ENCODE measurements at regions not wholly inside any gene's neighbourhood (a gene's known extent, or its start where the extent isn't known, plus 50 kb on each side); places are given as distances from the start of the nearest gene placed in this dataset.

DNA sequence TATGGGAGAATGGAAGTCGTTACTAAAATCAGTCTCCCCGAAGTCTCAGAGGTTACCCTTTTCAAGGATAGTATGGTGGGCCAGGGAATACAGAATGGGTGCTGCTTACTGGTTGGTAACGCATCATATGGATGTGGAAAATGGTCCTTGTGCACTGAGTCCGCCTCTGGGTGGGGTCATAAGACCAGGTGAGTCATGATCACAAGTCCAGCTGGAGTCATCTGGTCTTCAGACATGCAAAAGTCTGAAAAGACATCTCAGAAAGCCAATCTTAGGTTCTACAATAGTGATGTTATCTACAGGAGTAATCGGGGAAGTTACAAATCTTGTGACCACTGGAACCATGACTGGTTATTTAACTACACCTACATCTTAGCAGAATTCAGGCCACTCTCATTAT lies 71.9 kb upstream of the TCL1B start:
- Histone ChIP-seq H3K79me2 (ENCODE audit: insufficient read depth, low read length) (no peaks in the 10 kb centered on the region), H3K18ac (ENCODE audit: insufficient read length, low read depth, low read length) (no peak overlapping the region), H3K27ac (ENCODE audit: insufficient read length, low read depth, low read length) (no peak overlapping the region), H4K8ac (replicated peaks; ENCODE audit: insufficient read length, low read depth, low read length) (no peak overlapping the region), H3T11ph (ENCODE audit: low read length) (no peak overlapping the region), H4K5ac (ENCODE audit: insufficient read length, low read depth, low read length) (no peak overlapping the region), H3K4me2 (ENCODE audit: insufficient read depth, insufficient read length, low read length) (no peak overlapping the region), H3K56ac (ENCODE audit: insufficient read length, low read depth, low read length) (no peak overlapping the region), H2BK5ac (ENCODE audit: insufficient read length, low read length) (no peak overlapping the region), H3K9ac (ENCODE audit: extremely low read depth, insufficient read length, low read length) (no peak overlapping the region), H2BK12ac (ENCODE audit: insufficient read length, low read depth, low read length) (no peak overlapping the region), H2AFZ (ENCODE audit: low read length) (no peak overlapping the region), H4K91ac (ENCODE audit: insufficient read length, low read depth, low read length) (no peak overlapping the region), H4K20me1 (ENCODE audit: control insufficient read depth, insufficient read depth, insufficient read length) (no peaks in the 10 kb centered on the region), H2BK15ac (ENCODE audit: low read depth, low read length) (no peak overlapping the region), H2BK120ac (ENCODE audit: low read depth, low read length, poor library complexity, severe bottlenecking) (no peak overlapping the region), H3K4ac (ENCODE audit: low read depth, low read length) (no peak overlapping the region), H3K4me1 (ENCODE audit: insufficient read depth, low read length) (0 out of 2 replicates have a peak, but pooled peaks cover 3% of the 10 kb centered on the region), H3K23ac (ENCODE audit: insufficient read length, low read depth, low read length) (no peak overlapping the region), H3K79me1 (ENCODE audit: insufficient read depth, low read depth, low read length, poor library complexity, severe bottlenecking) (no peaks in the 10 kb centered on the region), H3K9me3 (ENCODE audit: control insufficient read depth, low read depth, low read length) (no peaks in the 10 kb centered on the region), H3K23me2 (ENCODE audit: insufficient read length, low read depth, low read length, poor library complexity, severe bottlenecking) (no peaks in the 10 kb centered on the region), H3K27me3 (ENCODE audit: insufficient read depth, low read length) (no peaks in the 10 kb centered on the region), H3K14ac (ENCODE audit: insufficient read depth, low read length) (no peak overlapping the region), H2AK5ac (ENCODE audit: insufficient read length, low read length) (no peak overlapping the region), H2BK20ac (ENCODE audit: low read depth, low read length, poor library complexity, severe bottlenecking) (no peak overlapping the region)
- no peaks in the 10 kb centered on the region for H3K36me3 Mint-ChIP-seq (ENCODE audit: insufficient read depth in 1 of 3, low read depth in 3 of 3)
- no peaks in the 10 kb centered on the region for H3K9me3 Mint-ChIP-seq
- no peak for DNase-seq
- H3K27me3 Mint-ChIP-seq (ENCODE audit: low read depth) = peaks cover 32% of the 10 kb centered on the region
- WGBS (ENCODE audit: extremely low coverage, insufficient read length, low lambda C conversion rate) = no CpG with 5 or more reads among the region's 5 CpGs
- TF ChIP-seq, protein P1, sequence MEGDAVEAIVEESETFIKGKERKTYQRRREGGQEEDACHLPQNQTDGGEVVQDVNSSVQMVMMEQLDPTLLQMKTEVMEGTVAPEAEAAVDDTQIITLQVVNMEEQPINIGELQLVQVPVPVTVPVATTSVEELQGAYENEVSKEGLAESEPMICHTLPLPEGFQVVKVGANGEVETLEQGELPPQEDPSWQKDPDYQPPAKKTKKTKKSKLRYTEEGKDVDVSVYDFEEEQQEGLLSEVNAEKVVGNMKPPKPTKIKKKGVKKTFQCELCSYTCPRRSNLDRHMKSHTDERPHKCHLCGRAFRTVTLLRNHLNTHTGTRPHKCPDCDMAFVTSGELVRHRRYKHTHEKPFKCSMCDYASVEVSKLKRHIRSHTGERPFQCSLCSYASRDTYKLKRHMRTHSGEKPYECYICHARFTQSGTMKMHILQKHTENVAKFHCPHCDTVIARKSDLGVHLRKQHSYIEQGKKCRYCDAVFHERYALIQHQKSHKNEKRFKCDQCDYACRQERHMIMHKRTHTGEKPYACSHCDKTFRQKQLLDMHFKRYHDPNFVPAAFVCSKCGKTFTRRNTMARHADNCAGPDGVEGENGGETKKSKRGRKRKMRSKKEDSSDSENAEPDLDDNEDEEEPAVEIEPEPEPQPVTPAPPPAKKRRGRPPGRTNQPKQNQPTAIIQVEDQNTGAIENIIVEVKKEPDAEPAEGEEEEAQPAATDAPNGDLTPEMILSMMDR (conservative IDR thresholded peaks at IDR 0.05) = no peak
- no peak overlapping the region for H3K27ac Mint-ChIP-seq
- peaks cover 23 to 25% of the 10 kb centered on the region in 2 experiments for H3K4me1 Mint-ChIP-seq
- H3K4me3 Mint-ChIP-seq = no peak overlapping the region

Data from H9 (cell line).